DMS 273 (cell line): ENCODE measurements at regions not wholly inside any gene's neighbourhood (a gene's known extent, or its start where the extent isn't known, plus 50 kb on each side); places are given as distances from the start of the nearest gene placed in this dataset.
A peak's percentile ranks its signal among the peaks of the same experiment; 100 is the strongest.

Experiments used
- DNase-seq: peaks from one replicate; lab custom pipeline; 2025; ENCODE audit not compliant: unreplicated experiment; lab: John Stamatoyannopoulos, UW

DNA sequence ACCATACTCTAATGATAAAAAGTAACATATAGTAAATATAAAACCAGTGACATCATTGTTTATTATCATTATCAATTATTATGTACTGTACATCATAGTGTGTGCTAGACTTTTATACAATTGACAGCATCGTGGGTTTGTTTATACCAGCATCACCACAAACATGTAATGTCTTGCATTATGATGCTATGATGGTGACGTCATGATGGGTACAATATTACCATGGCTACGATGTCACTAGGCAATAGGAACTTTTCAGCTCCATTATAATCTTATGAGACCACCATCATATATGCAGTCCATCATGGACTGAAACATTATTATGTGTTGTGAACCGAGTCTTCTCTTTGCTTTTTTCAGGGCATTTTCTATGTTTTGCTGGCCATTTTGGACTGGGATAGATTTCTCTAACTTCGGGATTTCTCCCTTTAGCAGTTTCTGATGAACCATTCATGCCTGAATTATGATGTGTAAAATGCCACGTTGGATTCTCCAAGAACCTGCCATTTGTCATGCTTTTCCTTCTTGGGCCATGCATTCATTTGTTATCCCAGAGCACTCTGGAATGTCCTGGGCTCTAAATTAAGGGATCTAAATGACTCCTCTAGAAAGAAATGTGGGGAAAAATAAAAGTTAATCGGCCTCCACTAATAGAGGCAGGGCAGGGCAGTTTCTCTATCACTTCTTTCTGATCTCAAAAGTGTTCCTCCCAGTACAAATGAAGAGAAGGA, 325.6 kb upstream of the TNP1 start:
- DNase-seq = no peak

DNA sequence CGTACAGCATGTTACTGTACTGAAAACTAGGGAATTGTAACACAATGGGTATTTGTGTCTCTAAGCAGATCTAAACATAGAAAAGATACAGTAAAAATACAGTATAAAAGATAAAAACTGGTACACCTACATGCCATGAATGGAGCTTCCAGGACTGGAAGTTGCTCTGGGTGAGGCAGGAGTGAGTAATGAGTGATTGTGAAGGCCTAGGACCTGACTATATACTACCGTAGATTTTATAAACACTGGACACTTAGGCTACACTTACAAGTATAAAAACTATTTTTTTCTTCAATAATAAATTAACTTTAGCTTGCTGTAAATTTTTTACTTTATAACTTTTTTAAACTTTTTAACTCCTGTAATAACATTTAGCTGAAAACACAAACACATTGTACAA, 324.4 kb upstream of the TNP1 start:
- DNase-seq = no peak

DNA sequence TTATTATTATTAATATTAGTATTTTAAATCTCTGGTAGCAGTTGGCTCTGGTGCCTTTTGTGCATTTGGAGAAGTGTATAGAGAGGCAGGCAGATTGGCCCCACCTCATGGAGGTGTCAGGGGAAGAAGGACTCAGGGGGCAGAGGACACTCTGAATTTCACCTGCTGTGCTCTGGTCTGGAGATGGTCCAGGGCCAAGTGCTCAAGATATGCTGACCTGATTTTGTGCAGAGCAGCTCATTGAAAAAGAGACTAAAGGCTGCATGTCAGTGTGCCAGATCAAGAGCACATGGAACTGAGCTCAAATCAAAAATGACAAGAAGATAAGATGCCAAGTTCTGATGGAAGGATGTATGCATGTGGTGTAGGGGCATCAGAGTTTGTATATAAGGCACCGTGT, 323.6 kb upstream of the TNP1 start:
- no peak for DNase-seq

DNA sequence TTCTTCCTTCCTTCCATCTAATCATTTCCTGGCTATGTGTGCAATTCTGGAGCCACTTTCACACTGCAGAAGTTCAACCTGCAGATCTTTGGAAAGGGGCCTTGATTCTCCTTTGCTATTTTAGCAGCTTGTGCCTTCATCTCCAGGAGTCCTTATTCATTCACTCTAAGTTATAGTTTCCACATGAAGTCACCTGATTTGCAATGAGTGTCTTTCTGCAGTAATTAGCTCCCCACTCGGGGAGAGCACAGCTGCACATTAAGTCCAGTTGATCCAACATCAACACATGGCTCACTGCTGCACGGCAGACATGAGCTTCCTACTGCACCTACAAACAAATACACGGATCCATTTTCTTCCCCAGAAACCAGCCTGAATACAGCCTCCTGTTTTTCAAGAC, 323.1 kb upstream of the TNP1 start:
- DNase-seq = peak; percentile 44

DNA sequence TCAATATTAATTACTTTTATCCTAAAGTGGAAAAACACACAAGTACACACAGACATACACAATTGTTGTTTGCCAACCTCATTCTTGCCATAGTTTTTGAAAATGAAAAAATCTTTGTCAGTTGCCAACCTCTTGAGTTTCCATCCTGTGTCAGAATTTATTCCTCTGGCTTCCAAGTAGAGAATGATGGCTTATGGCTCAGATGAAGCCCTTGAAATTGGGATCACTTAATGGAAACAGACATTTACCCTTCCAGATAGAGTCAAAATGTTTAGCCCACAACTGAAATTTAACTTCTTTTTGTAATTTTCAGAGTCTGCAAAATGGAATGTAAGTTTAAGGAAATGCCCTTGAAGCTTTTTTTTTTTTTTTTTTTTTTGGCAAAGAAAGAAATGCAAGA, 321.6 kb upstream of the TNP1 start:
- no peak for DNase-seq

DNA sequence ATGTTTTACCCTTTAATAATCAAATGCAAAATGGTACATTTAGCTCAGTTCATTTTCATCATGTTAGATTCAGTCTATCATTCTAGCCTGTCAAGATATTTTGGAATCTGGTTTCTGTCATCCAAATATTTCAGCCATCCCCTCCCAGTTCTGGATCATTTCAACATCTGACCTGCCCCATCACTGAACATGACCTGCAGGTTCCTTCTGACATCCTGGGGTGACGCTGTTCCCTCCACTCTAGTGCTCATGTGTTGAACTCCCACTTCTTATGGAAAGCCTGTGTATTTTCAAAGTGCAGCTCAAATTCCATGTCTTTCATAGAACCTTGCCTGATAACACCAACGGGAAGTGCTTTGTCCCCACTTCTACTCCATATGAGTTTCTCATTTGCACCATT, 320.0 kb upstream of the TNP1 start:
- DNase-seq = no peak

DNA sequence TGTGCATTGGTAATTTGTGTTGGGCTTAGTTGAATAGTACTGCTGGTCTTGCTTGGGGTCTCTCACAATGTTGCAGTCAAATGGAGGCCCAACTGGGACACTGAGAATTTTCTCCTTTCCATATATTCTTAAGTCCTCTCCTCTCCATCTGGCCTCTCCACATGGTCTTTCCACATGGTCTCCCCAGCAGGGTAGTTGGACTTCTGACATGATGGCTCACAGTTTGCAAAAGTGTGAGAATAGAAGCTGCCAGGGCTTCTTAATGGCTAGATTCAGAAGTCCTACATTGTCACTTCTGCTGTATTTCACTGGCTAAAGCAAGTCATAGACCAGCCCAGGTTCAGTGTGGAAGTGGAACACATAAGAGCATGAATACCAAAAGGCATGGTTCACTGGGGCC, 318.5 kb upstream of the TNP1 start:
- DNase-seq = peak; percentile 9

DNA sequence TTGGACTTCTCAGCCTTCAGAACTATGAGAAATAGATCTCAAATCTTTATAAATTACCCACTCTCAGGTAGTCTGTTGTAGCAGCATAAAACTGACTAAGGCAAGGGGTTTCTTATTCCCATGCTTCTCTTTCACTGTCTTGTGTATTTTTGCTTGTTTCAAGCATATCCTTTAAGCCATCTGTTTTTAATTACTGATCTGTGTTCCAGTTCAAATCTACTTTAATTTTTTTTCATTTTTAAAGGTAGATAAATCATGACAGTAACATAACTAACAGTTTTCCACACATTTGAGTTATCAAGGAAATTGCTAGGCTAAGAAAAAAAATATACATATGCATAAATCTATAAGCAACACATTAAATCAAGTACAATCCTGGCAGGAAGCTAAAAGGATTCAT, 317.9 kb upstream of the TNP1 start:
- no peak for DNase-seq

DNA sequence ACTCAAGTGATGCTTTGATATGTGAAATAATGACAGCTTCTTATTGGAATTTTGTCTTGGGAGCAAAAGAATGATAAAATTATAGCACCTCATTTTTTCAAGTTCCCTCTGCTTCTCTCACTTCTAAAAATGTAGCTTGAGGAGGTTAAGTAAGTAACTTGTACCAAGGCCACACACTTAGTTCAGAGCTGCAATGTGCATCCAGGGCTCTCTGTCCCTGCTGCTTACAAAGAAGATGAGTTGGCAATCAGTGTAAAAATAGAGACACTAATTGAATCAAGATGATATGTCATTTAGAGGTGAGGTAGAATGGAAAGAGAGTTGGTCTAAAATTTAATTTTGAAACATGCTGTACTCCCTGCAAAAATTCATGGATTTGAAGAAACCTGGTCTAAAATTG, 312.0 kb upstream of the TNP1 start:
- no peak for DNase-seq

DNA sequence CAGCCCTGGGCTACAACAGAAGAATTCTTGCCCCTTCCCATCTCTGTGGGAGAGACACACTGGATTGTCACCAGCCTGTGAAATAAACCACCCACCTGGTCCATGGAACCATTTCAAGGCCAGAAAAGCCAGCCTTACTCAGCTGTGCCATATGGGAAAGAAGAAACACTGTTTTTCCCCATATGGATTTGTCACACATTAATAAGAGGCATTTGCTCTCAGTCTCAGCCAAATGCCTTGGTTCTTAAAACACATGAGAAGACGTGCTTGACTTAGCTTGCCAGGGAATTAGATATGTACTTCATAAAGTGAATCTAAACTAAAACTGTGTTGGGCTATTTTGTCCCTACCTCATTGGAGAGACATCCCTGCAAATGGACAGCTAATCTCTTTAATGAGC, 308.6 kb upstream of the TNP1 start:
- peak; percentile 11 for DNase-seq

DNA sequence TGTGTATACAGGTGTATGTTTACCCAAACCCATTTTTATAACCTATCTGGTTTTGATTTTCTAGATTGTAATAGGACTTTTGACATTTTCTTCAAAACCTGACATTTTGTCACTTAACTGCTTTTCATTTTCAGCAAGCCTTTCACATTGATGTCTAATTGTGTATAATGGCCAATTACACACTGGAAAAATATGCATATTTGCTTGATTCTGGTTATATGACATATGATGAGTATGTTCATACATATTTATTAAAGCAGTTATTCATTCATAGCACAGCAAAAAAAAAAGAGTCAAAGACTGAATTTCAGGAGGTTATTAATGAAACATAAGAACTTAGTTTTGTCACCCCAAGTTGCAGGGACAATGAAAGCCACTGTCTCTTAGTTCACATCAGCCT, 307.7 kb upstream of the TNP1 start:
- DNase-seq = no peak

DNA sequence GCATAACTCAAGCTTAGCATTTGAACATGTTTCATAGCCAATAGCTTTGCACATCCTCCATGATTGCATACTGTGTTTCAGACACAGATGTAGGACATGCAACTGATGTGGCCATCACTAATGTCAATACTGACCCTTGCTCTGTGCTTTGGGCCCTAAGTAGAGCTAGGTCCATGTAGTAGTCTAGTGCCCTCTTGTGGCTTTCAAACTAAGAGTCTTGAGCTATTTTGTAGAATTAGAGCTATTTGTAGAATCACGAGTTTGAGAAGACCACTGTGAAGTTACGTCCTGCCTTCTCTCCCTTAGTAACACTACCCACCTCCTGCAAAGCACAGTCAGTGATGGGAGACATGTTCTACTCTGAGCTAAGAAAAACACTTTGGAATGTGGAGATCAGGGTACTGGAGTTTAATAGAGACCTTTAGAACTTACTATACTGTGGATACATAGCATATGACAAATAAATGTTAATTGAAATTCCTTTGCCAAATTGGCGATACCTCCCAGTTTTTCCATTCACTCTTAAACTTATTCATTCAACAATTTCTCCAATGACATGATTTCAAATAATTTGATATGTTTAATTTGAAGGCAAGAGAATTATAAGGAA, 306.5 kb upstream of the TNP1 start:
- DNase-seq = peak; percentile 59

DNA sequence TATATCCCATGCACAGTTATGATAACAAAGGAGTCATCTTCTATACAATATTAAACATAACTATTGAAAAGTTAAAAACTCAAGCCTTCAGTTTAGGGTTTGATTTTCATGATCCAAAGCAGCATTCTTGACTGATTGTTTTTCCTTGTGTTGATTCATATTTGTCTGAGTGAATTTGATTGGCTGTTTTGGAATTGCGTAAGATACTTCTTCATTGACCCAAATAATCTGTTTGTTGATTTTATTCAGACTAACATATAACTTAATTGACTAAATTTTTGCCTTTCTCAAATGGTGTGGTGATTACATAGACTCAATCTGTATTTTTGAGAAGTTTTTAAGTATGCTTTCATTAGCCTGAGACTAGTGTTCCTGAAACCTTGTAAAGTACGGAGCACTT, 305.7 kb upstream of the TNP1 start:
- DNase-seq = no peak

DNA sequence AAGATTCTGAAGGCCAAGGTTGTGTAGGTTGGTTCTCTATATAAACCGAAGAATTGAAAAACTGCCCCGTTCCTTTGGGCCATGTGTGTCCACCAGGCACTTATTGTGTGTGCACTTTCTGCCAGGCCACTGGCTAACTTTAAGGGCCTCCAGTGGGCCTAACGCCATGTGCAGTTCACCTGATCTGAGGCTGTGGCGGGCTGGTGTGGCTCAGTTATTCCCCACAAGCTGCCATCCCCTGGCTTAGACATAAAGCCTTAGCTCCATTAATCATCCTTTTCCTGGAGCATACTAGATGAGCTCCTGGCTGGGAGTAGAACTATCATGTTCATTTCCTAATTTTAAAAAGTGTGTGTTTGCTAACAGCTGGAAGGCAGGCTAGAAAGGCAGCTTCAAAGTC, 304.1 kb upstream of the TNP1 start:
- DNase-seq = no peak

DNA sequence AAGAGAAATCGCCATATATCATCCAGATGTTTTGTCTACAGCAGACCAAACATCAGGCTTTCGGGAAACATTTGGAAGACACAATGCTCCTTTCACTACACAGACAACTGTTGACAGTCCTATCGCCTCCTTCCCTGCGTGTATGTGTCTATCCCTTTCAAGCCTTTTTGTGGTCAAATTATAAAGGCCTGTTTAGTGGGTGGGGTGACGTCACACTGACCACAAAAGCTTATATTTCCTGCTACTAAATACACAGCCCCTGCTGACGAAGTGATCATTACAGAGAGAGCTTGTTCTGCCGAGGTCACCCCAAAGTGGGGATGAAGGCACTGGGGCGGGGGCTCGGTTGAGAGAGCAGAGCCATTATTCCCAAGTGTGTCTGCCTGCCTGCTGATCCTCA, 302.7 kb upstream of the TNP1 start:
- no peak for DNase-seq

DNA sequence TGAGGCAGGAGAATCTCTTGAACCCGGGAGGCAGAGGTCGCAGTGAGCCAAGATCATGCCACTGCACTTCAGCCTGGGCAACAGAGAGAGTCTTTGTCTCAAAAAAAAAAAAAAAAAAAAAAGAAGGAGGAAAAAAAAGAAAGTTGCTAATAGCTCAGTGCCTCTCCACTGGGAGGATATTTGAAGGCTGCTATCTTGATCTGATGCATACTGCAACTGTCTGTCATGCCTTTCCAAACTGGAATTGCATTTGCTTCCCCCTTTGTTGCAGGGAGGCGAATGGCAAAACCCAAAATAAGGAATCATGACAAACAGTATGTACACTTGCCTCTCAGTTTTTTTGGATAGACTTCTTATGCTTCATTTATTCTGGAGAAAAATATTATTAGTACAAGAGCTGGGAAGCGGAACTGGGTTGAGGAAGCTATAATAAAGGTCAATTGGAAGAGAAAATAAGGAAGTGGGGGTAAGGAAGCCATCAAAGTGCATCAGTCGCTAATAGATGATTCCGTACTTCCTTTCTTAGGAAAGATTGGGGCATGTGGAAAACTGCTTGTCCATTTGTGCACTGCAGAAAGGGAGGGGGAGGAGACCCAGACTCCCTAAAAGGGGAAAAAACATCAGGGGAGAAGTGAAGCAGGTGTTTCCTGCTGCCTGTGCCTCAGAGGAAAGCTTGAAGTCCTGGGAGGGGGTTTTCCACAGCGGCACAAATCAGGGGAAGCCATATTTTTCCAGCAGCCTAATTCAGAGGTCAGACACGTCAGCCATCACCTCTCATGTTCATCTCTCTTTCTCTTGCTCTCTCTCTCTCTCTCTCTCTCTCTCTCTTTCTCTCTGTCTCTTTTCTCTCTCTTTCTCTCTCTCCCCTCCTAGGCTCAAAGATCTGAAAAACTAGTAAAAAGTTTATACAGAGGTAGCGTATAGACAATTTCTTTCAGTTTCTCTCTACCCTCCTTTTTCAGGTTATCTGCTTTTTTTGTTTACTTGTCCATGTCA, 301.4 kb upstream of the TNP1 start:
- no peak for DNase-seq

DNA sequence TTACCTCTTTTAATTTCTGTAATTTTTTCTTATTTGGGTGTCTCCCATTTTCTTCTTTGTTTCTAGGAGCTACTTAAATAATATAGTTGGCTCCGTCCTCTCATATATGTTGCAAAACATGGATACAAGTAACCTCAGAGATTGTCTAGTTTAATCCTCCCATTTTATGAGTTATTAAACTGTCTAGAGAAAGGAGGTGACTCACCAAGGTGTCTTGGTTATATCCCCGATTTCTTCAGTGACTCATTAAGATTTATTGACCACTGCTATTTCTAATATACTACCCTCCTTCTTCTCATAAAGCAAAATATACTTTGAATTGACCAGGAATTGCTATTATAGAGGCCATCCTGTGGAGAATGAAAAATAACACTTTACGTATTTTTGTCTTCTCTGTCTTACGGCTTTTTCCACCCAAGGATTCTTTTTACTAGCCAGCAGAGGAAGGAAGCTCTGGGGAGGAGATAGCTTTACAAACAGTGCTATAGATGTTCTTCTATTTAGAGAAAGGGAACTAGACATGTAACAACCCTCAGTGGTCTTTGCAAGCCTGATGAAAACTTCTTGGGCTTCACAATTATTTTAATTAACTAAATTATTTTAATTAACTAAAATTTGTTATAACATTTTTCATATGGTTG, 300.4 kb upstream of the TNP1 start:
- no peak for DNase-seq

DNA sequence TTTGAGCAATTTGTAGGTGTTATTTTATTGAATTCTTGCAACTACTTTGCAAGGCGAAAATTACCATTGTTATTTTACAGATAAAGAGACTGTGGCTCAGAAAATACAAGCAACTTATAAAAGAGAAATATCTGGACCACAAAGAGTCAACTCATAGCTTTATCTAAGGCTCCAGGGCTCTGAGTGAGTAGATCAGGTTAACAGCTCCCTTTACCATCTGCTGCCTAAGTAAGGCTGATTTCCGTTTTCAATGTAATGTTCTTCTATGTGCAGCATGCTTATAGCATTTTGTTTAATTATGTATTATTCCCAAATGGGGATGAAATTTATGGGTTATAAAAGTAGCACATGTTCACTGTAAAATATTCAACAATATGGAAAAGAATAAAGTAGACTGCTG, 299.1 kb upstream of the TNP1 start:
- peak; percentile 57 for DNase-seq

DNA sequence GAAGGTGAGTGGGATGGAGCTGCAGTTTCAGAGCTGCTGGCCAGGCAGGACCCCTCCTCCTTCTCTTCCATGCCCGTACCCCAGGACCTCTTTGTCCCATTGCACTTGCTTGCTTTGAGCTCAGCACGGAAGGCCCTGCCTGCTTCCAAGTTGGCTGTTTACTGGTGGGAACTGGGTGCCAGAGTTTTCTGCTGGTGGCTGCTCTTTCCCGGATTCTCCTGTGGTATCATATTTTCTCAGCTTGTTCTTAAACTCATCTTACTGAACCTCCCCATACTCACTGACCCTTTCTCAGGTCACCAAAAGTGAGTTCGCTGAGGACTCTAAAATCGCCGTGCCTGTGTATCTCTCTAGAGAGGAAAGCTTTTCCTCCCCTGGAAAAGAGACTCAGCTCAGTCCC, 297.7 kb upstream of the TNP1 start:
- DNase-seq = no peak

DNA sequence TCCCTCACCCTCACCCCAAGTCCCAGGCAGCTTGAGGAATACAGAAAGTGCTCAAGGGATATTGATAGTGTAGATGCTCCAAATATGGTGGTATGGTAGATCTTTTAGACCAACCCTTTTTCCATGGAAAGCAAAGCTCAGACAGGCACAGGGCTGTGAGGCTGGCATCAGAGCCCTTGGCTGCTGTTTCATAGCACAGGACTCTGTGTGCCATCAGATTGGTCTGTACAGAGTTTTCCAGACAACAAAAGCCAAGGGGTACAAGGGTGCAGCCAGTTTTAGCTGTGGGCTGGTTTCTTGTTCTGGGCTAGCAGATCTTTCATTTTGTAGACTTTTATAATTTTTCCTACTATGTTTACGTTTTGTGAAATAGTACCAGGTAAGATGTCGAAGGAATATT, 296.9 kb upstream of the TNP1 start:
- no peak for DNase-seq

DNA sequence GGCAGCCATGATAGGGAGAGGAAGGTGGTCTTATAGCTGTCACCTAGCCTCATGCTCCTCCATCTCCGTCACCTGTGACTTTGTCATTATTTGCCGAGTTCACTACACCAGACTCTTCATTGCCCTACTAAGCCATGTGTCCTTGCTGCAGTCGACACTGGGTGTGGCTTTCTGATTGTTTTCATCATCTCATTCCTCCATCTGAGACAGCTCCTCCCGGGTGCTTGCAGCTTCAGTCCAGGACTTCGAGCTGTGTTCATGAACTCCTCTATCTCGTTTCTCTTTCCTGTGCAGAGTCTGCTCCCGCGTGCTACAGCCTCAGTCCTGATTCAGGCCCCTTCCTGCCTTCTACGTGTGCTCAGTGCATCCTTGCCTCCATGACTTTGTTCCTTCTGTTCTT, 295.1 kb upstream of the TNP1 start:
- no peak for DNase-seq
